GM12891 (cell line): ENCODE measurements at regions not wholly inside any gene's neighbourhood (a gene's known extent, or its start where the extent isn't known, plus 50 kb on each side); places are given as distances from the start of the nearest gene placed in this dataset.

Experiments
- PAX5 ChIP-seq: IDR thresholded peaks from 2 replicates; pipeline ENCODE4 v1.6.1; 2011; ENCODE audit warnings: low read length, moderate library complexity, mild to moderate bottlenecking; ENCODE audit not compliant: insufficient read depth, severe bottlenecking
- POLR2A ChIP-seq: IDR thresholded peaks from 2 replicates; pipeline ENCODE4 v1.6.1; 2011; ENCODE audit warnings: low read depth, low read length, control low read depth
- POLR2AphosphoS5 ChIP-seq: IDR thresholded peaks from 2 replicates; pipeline ENCODE4 v1.6.1; 2011; ENCODE audit warnings: low read depth, low read length, control low read depth
- SPI1 ChIP-seq: IDR thresholded peaks from 2 replicates; pipeline ENCODE4 v1.6.1; 2011; ENCODE audit warnings: low read depth, low read length, control low read depth
- TAF1 ChIP-seq: IDR thresholded peaks from 2 replicates; pipeline ENCODE4 v1.6.1; 2011; ENCODE audit warnings: low read depth, low read length, control low read depth

GRCh38 chr6:119476024-119476423, 126.5 kb upstream of the MAN1A1 start:
- TF ChIP-seq POLR2AphosphoS5 (no peak), SPI1 (no peak), POLR2A (no peak), PAX5 (no peak), TAF1 (no peak)
